ENCODE measurements at regions not wholly inside any gene's neighbourhood (a gene's known extent, or its start where the extent isn't known, plus 50 kb on each side); places are given as distances from the start of the nearest gene placed in this dataset.

DNA sequence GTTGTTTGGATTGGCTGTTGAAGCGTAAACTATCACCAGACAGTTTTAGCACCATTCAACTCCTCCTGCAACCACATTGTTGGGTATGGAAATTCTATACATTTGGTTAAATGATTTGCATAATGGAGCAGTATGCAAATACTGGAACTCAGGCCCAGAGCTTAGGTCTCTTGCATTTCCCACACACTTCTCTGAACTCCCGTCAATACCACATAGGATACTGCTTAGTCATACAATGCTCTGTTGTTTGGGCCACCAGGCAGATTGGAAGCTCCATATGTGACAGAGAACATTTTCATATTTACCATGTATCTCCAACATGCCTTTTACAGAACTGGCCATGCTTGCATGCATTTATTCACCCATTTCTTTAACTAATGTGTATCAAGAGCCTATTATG, 78.0 kb downstream of the IFNG start:
- Histone ChIP-seq H3K4me1 (ENCODE audit: control insufficient read depth, insufficient read depth, low read length) (no peaks in the 10 kb centered on the region), H3K27ac (ENCODE audit: low read depth, low read length) (no peak overlapping the region), H3K36me3 (ENCODE audit: control insufficient read depth, insufficient read depth, low read length) (no peaks in the 10 kb centered on the region), H3K4me3 (ENCODE audit: low read depth, low read length) (no peak overlapping the region), H3K9me3 (ENCODE audit: control insufficient read depth, insufficient read depth, low read length) (no peaks in the 10 kb centered on the region), H3K27me3 (ENCODE audit: control insufficient read depth, insufficient read depth, low read length) (no peaks in the 10 kb centered on the region)
- no peak for DNase-seq (ENCODE audit: low read depth in 4 of 6, low spot score in 6 of 6)
- 67% methylated on average over 1 of the region's 2 CpGs for WGBS (ENCODE audit: insufficient coverage)

- H3K9me3 ChIP-seq (ENCODE audit: control insufficient read depth, insufficient read depth, low read length) = no peaks in the 10 kb centered on the region
These were observed 79.0 kb downstream of the IFNG start for GRCh38 chr12:68080577-68080976.

GRCh38 chr12:68078737-68079136, 80.8 kb downstream of the IFNG start:
- no peaks in the 10 kb centered on the region for H3K36me3 ChIP-seq (ENCODE audit: control insufficient read depth, insufficient read depth, low read length)
- no peak overlapping the region for H3K27ac ChIP-seq (ENCODE audit: low read depth, low read length)
- H3K4me3 ChIP-seq (ENCODE audit: low read depth, low read length) = no peak overlapping the region
- H3K27me3 ChIP-seq (ENCODE audit: control insufficient read depth, insufficient read depth, low read length) = no peaks in the 10 kb centered on the region
- H3K9me3 ChIP-seq (ENCODE audit: control insufficient read depth, insufficient read depth, low read length) = no peaks in the 10 kb centered on the region
- DNase-seq (ENCODE audit: low read depth in 4 of 6, low spot score in 6 of 6) = no peak
- 97% methylated on average over 3 of the region's 4 CpGs for WGBS (ENCODE audit: insufficient coverage)
- no peaks in the 10 kb centered on the region for H3K4me1 ChIP-seq (ENCODE audit: control insufficient read depth, insufficient read depth, low read length)

More at GRCh38 chr12:68080577-68080976, 79.0 kb downstream of the IFNG start:
- Histone ChIP-seq H3K36me3 (ENCODE audit: control insufficient read depth, insufficient read depth, low read length) (no peaks in the 10 kb centered on the region), H3K4me3 (ENCODE audit: low read depth, low read length) (no peak overlapping the region), H3K27ac (ENCODE audit: low read depth, low read length) (no peak overlapping the region), H3K4me1 (ENCODE audit: control insufficient read depth, insufficient read depth, low read length) (no peaks in the 10 kb centered on the region), H3K27me3 (ENCODE audit: control insufficient read depth, insufficient read depth, low read length) (no peaks in the 10 kb centered on the region)
- WGBS (ENCODE audit: insufficient coverage) = no CpG with 5 or more reads among the region's 1 CpG
- peak in 1 of 6 donors; percentile 6 for DNase-seq (ENCODE audit: low read depth in 4 of 6, low spot score in 6 of 6)

DNA sequence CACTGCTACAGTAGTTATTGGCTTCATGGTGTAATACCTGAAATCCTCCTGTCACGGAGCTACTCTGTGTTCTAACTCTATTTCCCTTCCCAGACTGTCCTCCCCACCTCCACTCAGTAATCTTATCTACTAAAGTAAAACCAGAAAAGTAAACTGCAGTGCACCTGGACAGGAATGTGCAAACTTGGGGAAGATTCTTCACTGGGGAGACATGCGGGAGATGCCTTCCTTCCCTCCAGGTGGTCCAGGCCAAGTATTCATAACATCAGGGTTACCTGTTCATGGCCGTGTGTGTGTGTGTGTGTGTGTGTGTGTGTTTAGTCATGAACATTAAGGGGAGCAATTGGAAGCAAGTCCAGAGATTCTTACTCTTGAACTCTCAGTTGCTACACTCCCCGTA, 84.1 kb downstream of the IFNG start:
- Histone ChIP-seq H3K27ac (ENCODE audit: low read depth, low read length) (no peak overlapping the region), H3K27me3 (ENCODE audit: control insufficient read depth, insufficient read depth, low read length) (no peaks in the 10 kb centered on the region), H3K9me3 (ENCODE audit: control insufficient read depth, insufficient read depth, low read length) (no peaks in the 10 kb centered on the region), H3K36me3 (ENCODE audit: control insufficient read depth, insufficient read depth, low read length) (no peaks in the 10 kb centered on the region), H3K4me3 (ENCODE audit: low read depth, low read length) (no peak overlapping the region), H3K4me1 (ENCODE audit: control insufficient read depth, insufficient read depth, low read length) (no peaks in the 10 kb centered on the region)
- WGBS (ENCODE audit: insufficient coverage) = 100% methylated on average over 2 of the region's 4 CpGs
- no peak for DNase-seq (ENCODE audit: low read depth in 4 of 6, low spot score in 6 of 6)

- WGBS (ENCODE audit: insufficient coverage) = no CpG with 5 or more reads among the region's 4 CpGs
- Histone ChIP-seq H3K27me3 (ENCODE audit: control insufficient read depth, insufficient read depth, low read length) (no peaks in the 10 kb centered on the region), H3K27ac (ENCODE audit: low read depth, low read length) (no peak overlapping the region), H3K4me3 (ENCODE audit: low read depth, low read length) (no peak overlapping the region), H3K4me1 (ENCODE audit: control insufficient read depth, insufficient read depth, low read length) (no peaks in the 10 kb centered on the region), H3K9me3 (ENCODE audit: control insufficient read depth, insufficient read depth, low read length) (no peaks in the 10 kb centered on the region), H3K36me3 (ENCODE audit: control insufficient read depth, insufficient read depth, low read length) (no peaks in the 10 kb centered on the region)
- DNase-seq (ENCODE audit: low read depth in 4 of 6, low spot score in 6 of 6) = no peak
These were observed 85.1 kb downstream of the IFNG start for GRCh38 chr12:68074306-68075027.

GRCh38 chr12:68070957-68071356, 81.7 kb downstream of the IFNG-AS1 start:
- Histone ChIP-seq H3K27ac (ENCODE audit: low read depth, low read length) (no peak overlapping the region), H3K27me3 (ENCODE audit: control insufficient read depth, insufficient read depth, low read length) (no peaks in the 10 kb centered on the region), H3K4me1 (ENCODE audit: control insufficient read depth, insufficient read depth, low read length) (no peaks in the 10 kb centered on the region), H3K9me3 (ENCODE audit: control insufficient read depth, insufficient read depth, low read length) (no peaks in the 10 kb centered on the region), H3K36me3 (ENCODE audit: control insufficient read depth, insufficient read depth, low read length) (no peaks in the 10 kb centered on the region), H3K4me3 (ENCODE audit: low read depth, low read length) (no peak overlapping the region)
- WGBS (ENCODE audit: insufficient coverage) = no CpG with 5 or more reads among the region's 2 CpGs
- DNase-seq (ENCODE audit: low read depth in 4 of 6, low spot score in 6 of 6) = no peak

Measured in spinal cord (tissue), 9 donors.